ENCODE measurements at regions not wholly inside any gene's neighbourhood (a gene's known extent, or its start where the extent isn't known, plus 50 kb on each side); places are given as distances from the start of the nearest gene placed in this dataset.

- no peak for ATAC-seq (ENCODE audit: insufficient number of reproducible peaks, low FRiP score, low read depth)
These were observed 835.7 kb downstream of the DCDC2C start for GRCh38 chr2:4539121-4539520.

GRCh38 chr2:4549666-4550210 is 846.4 kb downstream of the DCDC2C start:
- H3K4me3 ChIP-seq, result no peak overlapping the region
- no peak for TF ChIP-seq CTCF (IDR thresholded peaks at IDR 0.05)
- no peaks in the 10 kb centered on the region for H3K36me3 ChIP-seq
- no peaks in the 10 kb centered on the region for H3K4me1 ChIP-seq (ENCODE audit: control insufficient read depth in 1 of 2, low read depth in 2 of 2)
- ATAC-seq (ENCODE audit: insufficient number of reproducible peaks, low FRiP score, low read depth) (no peak), DNase-seq (ENCODE audit: low spot score) (no peak)
- H3K27ac ChIP-seq, result no peak overlapping the region
- no peaks in the 10 kb centered on the region for H3K27me3 ChIP-seq (replicated peaks; ENCODE audit: insufficient read depth)
- H3K9me3 ChIP-seq, result no peaks in the 10 kb centered on the region

More at GRCh38 chr2:4539121-4539520, 835.7 kb downstream of the DCDC2C start:
- Histone ChIP-seq H3K4me3 (no peak overlapping the region), H3K4me1 (ENCODE audit: control insufficient read depth in 1 of 2, low read depth in 2 of 2) (no peaks in the 10 kb centered on the region), H3K9me3 (no peaks in the 10 kb centered on the region), H3K36me3 (no peaks in the 10 kb centered on the region), H3K27me3 (replicated peaks; ENCODE audit: insufficient read depth) (no peaks in the 10 kb centered on the region), H3K27ac (no peak overlapping the region)
- no peak for DNase-seq (ENCODE audit: low spot score)
- no peak for TF ChIP-seq CTCF (IDR thresholded peaks at IDR 0.05)

DNA sequence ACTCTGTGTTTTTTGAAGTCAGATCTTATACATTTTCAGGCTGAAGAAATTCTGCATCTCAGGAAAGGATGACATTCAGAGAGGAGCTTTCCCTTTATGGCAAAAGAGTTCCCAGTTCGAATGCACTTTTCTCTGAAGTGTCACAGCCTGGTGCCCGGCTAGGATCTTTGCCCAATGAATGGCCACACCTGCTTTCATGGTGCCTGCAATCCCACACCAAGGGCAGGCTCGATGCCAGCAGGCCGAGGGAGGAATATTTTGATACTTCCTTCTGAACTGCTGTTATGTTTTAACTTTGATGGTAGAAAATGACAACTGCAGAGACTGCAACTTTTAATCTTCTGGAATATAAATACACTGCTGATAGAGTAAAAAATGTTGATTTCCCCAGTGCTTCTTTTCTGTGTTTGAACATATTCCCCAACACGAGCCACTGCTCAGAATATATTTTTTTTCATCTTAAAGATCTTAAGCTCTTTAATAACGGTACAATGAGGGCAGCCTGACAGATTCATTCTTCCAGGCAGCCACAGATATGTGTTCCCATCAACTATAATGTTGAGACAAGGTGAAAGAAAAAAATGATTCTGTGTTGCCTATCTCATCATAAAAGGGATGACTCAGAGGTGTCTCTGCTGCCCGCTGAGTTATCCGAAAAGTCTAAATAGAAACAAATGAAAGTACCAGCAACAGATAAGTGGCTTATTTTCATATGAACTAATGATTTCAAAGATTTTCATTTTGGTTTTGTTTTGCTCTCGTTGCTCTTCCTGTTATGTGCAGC is 848.5 kb downstream of the DCDC2C start:
- H3K27ac ChIP-seq, result no peak overlapping the region
- no peaks in the 10 kb centered on the region for H3K4me1 ChIP-seq (ENCODE audit: control insufficient read depth in 1 of 2, low read depth in 2 of 2)
- no peak for ATAC-seq (ENCODE audit: insufficient number of reproducible peaks, low FRiP score, low read depth)
- TF ChIP-seq CTCF (IDR thresholded peaks at IDR 0.05), result no peak
- H3K27me3 ChIP-seq (replicated peaks; ENCODE audit: insufficient read depth), result no peaks in the 10 kb centered on the region
- DNase-seq (ENCODE audit: low spot score), result no peak
- no peak overlapping the region for H3K4me3 ChIP-seq
- H3K9me3 ChIP-seq, result no peaks in the 10 kb centered on the region
- H3K36me3 ChIP-seq, result no peaks in the 10 kb centered on the region

- Histone ChIP-seq H3K27me3 (replicated peaks; ENCODE audit: insufficient read depth) (no peaks in the 10 kb centered on the region), H3K27ac (no peak overlapping the region), H3K4me1 (ENCODE audit: control insufficient read depth in 1 of 2, low read depth in 2 of 2) (no peaks in the 10 kb centered on the region), H3K9me3 (no peaks in the 10 kb centered on the region), H3K4me3 (no peak overlapping the region), H3K36me3 (no peaks in the 10 kb centered on the region)
- ATAC-seq (ENCODE audit: insufficient number of reproducible peaks, low FRiP score, low read depth) (no peak), DNase-seq (ENCODE audit: low spot score) (no peak)
- TF ChIP-seq CTCF (IDR thresholded peaks at IDR 0.05), result no peak
These were observed 849.9 kb downstream of the DCDC2C start for GRCh38 chr2:4553241-4553640.

GRCh38 chr2:4556135-4556896 is 852.9 kb downstream of the DCDC2C start:
- Histone ChIP-seq H3K4me1 (ENCODE audit: control insufficient read depth in 1 of 2, low read depth in 2 of 2) (no peaks in the 10 kb centered on the region), H3K9me3 (no peaks in the 10 kb centered on the region), H3K27me3 (replicated peaks; ENCODE audit: insufficient read depth) (no peaks in the 10 kb centered on the region), H3K27ac (no peak overlapping the region), H3K36me3 (no peaks in the 10 kb centered on the region), H3K4me3 (no peak overlapping the region)
- no peak for TF ChIP-seq CTCF (IDR thresholded peaks at IDR 0.05)
- ATAC-seq (ENCODE audit: insufficient number of reproducible peaks, low FRiP score, low read depth), result no peak
- DNase-seq (ENCODE audit: low spot score), result no peak

All from thoracic aorta (tissue), 2 donors.